ENCODE measurements at regions not wholly inside any gene's neighbourhood (a gene's known extent, or its start where the extent isn't known, plus 50 kb on each side); places are given as distances from the start of the nearest gene placed in this dataset.
A peak's percentile ranks its signal among the peaks of the same experiment; 100 is the strongest.

- TF ChIP-seq ARID5B (CRISPR knock-in tag; IDR thresholded peaks at IDR 0.05) = 0 out of 2 replicates have a peak, but pooled peaks have one; percentile 18
Observed at GRCh38 chr6:160919723-160920440, 71.7 kb upstream of the MAP3K4 start (continued).

GRCh38 chr6:160921095-160921494 is 70.5 kb upstream of the MAP3K4 start:
- ChIA-PET CTCF (ENCODE audit: low intra/inter-chr PET ratio, low total read pairs) (no interaction called here), POLR2A (no interaction called here)
- peak; percentile 98; the same call in 1 of the 2 replicates for TF ChIP-seq ZNF678 (CRISPR knock-in tag; IDR thresholded peaks at IDR 0.05)
- TF ChIP-seq ZNF839 (CRISPR knock-in tag; IDR thresholded peaks at IDR 0.05; ENCODE audit: borderline replicate concordance) = no peak
- intact Hi-C loops (cut with micrococcal nuclease; ENCODE audit: unreplicated experiment) = no loop called here
- no peak for ATAC-seq
- H3K4me2 ChIP-seq (ENCODE audit: low read depth, low read length) = no peak overlapping the region
- peaks cover 0 to 10% of the 10 kb centered on the region in 2 experiments; a peak in 2 of 5 replicates for H3K27me3 ChIP-seq (ENCODE audit: control insufficient read depth in 1 of 2, insufficient read depth in 2 of 2, low read length in 2 of 2)
- WGBS (ENCODE audit: low lambda C conversion rate) = 55% methylated on average over 3 of the region's 3 CpGs
- in situ Hi-C loops (cut with HindIII; ENCODE audit: extremely low pct_ligation_motif_present, low pct_unique_long_range_greater_than_20kb) = no loop called here
- H3K79me2 ChIP-seq (ENCODE audit: insufficient read depth, low read length) = no peaks in the 10 kb centered on the region
- peaks cover 7% of the 10 kb centered on the region for H3K9me3 ChIP-seq (ENCODE audit: low read length)
- no peak for DNase-seq (ENCODE audit: low spot score)
- BruUV-seq (replicated peaks) = no TSS peak
- peaks cover 38% of the 10 kb centered on the region for H3K4me1 ChIP-seq (ENCODE audit: insufficient read depth, low read length)
- H4K20me1 ChIP-seq (ENCODE audit: insufficient read depth, low read length) = no peaks in the 10 kb centered on the region
- no peak overlapping the region for H3K9ac ChIP-seq (ENCODE audit: insufficient read depth, low read depth, low read length)
- FAIRE-seq = no peak
- H3K4me3 ChIP-seq (replicated peaks in 1 of 3; ENCODE audit: insufficient read depth in 1 of 3, low read depth in 2 of 3, low read length in 3 of 3) = no peak overlapping the region
- H2AFZ ChIP-seq (ENCODE audit: low read length) = no peak overlapping the region
- H3K36me3 ChIP-seq (replicated peaks in 1 of 2; ENCODE audit: control insufficient read depth in 1 of 2, insufficient read depth in 2 of 2, low read length in 2 of 2) = no peaks in the 10 kb centered on the region
- H3K27ac ChIP-seq (ENCODE audit: extremely low read length, insufficient read depth, low read length) = no peak overlapping the region

All from HepG2 (cell line).